ENCODE measurements at regions not wholly inside any gene's neighbourhood (a gene's known extent, or its start where the extent isn't known, plus 50 kb on each side); places are given as distances from the start of the nearest gene placed in this dataset.

GRCh38 chr4:35639929-35640328 is 604.4 kb downstream of the ARAP2 start:
- no peak for DNase-seq (ENCODE audit: low read depth)

GRCh38 chr4:35643661-35644060 is 600.7 kb downstream of the ARAP2 start:
- DNase-seq (ENCODE audit: low read depth) = no peak

DNA sequence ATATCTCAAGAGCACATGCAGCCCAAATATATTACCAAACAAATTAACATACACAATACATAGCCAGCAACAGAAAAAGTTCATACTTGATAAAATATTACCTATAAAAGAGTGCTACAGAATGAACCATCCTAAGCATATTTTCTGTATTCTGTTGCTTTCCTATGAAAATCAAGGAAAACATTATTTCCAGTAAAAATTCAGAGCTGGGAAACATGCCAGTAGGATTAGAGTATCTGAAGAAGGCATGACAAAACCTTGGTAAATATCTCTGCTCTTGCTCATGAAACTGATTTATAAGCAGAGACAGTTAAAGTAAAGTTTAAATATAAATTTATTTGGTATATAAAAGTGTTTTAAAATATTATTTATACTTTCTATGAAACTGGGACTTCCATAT is 599.7 kb downstream of the ARAP2 start:
- no peak for DNase-seq (ENCODE audit: low read depth)

GRCh38 chr4:35649011-35649410 is 595.3 kb downstream of the ARAP2 start:
- DNase-seq (ENCODE audit: low read depth) = no peak

GRCh38 chr4:35649778-35650177 is 594.5 kb downstream of the ARAP2 start:
- no peak for DNase-seq (ENCODE audit: low read depth)

DNA sequence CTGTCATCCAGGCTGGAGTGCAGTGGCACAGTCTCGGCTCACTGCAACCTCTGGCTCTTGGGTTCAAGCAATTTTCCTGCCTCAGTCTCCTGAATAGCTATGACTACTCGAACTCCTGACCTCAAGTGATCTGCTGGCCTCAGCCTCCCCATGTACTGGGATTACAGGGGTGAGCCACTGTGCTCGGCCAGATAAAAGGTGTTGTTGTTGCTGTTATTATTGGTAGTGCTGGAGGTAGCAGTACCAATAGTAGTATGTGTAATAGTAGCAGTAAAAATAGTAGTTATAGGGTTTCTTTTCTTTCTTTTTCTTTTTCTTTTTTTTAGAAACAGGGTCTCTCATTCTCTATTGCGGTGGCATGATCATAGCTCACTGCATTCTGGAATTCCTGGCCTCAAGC is 592.1 kb downstream of the ARAP2 start:
- DNase-seq (ENCODE audit: low read depth) = no peak

DNA sequence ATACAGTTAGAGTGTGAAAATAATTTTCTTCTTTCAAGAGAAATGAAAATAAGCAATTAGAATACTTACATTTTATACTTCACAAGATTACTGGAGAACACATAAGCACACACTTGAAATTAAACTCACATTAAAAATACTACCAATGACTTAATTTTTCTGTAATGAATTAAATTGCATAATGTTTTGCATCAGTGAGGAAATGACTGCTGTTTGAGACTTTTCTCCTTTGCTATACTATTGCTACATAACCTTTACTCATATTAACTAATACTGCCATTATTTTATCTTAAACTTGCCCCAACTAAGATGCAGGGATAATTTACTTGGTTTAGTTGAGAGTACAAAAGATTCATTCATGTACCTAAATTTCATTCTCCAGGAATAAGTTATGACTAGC is 590.9 kb downstream of the ARAP2 start:
- no peak for DNase-seq (ENCODE audit: low read depth)

DNA sequence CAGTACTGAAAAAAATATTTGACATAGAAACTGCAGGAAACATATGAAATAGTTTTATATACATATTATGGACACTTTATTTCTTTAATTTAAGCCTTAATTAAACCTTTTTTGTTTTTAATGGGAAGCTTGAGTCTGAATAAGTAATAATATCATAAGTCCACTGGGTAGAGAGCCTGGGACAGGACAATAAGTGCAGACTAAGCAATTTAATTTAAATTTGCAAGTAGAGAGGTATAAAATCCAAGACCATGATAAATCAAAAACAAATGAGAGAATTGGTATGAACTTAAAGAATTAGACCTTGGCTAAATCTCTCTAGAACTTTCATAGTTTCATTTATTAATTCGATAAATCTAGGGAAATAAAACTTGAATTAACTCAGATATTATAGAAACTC is 571.2 kb downstream of the ARAP2 start:
- DNase-seq (ENCODE audit: low read depth) = no peak

GRCh38 chr4:35684755-35685154 is 559.6 kb downstream of the ARAP2 start:
- DNase-seq (ENCODE audit: low read depth) = no peak

- DNase-seq (ENCODE audit: low read depth) = no peak
Measured at GRCh38 chr4:35689870-35690269, 554.4 kb downstream of the ARAP2 start.

DNA sequence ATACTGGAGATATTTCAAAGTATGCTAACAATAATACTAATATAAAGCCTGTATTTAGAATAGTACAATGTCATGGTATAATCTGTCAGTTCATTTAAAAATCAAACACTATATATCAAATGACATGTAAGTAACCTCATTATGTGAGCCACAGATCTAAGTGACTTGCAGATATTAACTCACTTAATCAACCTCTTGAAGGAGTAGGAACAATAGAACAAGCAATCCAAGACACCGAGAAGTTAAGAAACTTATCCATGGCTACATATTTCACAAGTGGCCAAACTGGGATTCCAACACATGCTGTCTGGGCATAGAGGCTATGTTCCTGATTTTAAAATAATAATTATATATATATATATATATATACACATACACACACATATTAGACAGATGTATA is 554.0 kb downstream of the ARAP2 start:
- no peak for DNase-seq (ENCODE audit: low read depth)

GRCh38 chr4:35695003-35695402 is 549.3 kb downstream of the ARAP2 start:
- no peak for DNase-seq (ENCODE audit: low read depth)

DNA sequence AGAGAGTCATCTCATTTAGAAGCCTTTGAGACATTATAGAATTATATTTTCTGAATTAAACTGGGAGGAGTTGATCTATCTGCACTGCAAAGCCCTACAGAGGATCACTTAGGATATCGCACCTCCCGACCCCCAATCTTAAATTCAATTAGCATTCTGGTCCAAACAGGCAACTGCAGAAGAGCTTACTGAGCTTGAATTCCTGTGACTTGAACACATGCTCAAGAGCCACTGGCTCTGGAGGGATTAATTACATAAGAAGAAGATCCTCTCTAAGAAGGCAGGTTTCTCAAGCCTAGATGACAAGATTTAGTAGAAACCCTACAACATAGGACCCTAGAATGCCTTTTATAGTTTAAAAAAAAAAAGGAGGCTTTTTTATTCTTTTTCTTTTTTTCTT is 548.9 kb downstream of the ARAP2 start:
- no peak for DNase-seq (ENCODE audit: low read depth)

DNA sequence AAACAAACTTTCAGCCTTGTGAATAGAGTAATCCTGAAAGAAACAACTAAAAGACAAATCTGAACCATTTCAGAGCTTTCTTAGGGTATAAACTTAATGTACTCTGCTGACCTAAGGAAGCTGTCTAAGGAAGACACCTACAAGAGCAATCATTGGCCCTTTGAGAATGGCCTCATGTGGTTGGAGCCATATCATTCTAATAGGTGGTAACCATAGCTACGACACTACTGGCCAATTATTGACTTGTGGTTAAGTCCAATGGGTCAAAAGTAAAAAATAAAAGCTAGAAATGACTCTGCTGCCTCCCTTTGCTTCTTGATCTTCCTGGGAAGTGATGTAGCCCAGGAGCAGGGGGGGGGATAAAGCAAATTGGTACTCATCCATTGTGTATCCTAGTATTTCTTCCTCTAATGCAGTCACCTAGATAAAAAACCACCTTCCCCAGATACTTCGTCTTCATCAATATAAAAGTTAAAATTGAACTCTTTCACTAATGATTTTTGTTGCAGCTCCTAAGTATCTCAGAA is 547.0 kb downstream of the ARAP2 start:
- no peak for DNase-seq (ENCODE audit: low read depth)

GRCh38 chr4:35700663-35701062 is 543.7 kb downstream of the ARAP2 start:
- no peak for DNase-seq (ENCODE audit: low read depth)

- no peak for DNase-seq (ENCODE audit: low read depth)
Measured at GRCh38 chr4:35709080-35709479, 535.2 kb downstream of the ARAP2 start.

- no peak for DNase-seq (ENCODE audit: low read depth)
Measured at GRCh38 chr4:35710343-35710742, 534.0 kb downstream of the ARAP2 start.

DNA sequence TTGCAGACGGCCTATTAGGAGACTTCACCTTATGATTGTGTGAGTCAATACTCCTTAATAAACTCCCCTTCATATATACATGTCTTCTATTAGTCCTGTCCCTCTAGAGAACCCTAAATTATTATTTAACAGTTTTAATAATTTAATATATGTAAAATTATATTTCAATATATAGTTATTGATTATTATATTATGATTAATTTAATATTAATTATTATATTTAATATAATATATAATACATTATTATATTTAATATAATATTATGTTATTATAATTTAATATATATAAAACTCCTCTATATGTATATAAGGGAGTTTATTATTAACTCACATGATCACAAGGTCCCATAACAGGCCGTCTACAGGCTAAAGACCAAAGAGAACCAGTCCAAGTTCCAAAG is 533.2 kb downstream of the ARAP2 start:
- no peak for DNase-seq (ENCODE audit: low read depth)

DNA sequence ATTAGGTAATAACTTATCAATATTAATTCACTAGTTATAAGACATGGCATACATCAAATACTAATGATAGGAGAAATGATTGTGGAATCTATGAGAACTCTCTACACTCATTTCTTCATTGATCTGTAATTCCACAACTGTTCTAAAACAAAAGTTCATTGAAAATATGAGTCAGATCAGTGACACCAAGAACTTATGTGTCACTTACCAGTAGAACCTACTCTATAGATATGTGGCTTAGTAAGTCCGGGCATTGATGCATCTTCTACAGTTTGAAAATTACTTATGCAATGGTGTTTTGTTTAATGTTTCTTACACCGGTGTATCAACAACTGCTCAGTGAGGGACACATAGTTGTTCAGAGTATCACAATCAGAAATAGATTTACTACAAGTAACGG is 520.3 kb downstream of the ARAP2 start:
- DNase-seq (ENCODE audit: low read depth) = no peak

- no peak for DNase-seq (ENCODE audit: low read depth)
Measured at GRCh38 chr4:35725131-35725530, 519.2 kb downstream of the ARAP2 start.

GRCh38 chr4:35730414-35730813 is 513.9 kb downstream of the ARAP2 start:
- DNase-seq (ENCODE audit: low read depth) = no peak

DNA sequence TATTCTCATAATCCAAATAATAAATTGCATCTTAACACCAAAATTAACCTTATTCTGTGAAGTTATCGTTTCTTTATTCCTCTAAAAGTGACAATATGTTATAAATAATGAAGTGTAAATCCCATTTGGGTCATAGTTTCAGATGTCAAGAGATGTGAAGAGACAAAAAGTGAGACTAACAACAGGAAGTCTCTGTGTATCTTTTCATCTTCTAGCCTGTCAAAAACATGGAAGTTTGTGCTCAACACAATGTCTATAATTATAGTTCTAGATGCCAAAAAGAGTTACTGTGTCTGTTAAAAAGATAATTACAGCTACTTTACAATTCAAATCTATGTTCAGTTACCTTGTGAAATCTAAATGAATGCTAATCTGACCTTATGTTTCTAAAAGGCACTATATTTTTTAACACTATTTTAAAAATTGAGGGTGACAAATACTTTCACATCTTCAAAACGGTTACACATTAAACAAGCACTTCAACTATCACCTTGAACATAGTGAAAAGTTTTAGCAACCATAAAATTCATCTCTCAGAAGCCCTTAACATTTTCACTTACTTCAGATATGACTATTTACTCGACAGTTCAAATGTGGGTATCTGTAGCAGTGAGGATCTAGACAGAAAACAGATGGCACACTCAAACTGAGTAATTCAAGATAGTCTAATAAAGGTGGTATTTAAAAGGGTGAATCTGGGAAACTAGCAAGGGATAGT is 509.8 kb downstream of the ARAP2 start:
- no peak for DNase-seq (ENCODE audit: low read depth)

- DNase-seq (ENCODE audit: low read depth) = no peak
Measured at GRCh38 chr4:35739308-35739707, 505.0 kb downstream of the ARAP2 start.

DNA sequence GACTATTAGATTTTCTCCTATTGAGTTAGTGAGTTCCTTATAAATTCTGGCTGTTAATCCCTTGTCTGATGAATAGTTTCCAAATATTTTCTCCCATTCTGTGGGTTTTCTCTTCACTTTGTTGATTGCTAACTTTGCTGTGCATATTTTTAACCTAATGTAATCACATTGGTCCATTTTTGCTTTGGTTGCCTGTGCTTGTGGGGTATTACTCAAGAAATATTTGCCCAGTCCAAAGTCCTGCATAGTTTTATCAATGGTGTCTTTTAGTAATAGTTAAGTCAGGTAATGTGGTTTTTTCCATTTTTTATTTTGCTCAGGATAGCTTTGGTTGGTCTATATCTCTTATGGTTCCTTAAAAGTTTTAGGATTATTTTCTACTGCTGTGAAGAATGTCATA is 490.3 kb downstream of the ARAP2 start:
- DNase-seq (ENCODE audit: low read depth) = no peak

Data from LHCN-M2 (cell line).